ENCODE measurements at regions not wholly inside any gene's neighbourhood (a gene's known extent, or its start where the extent isn't known, plus 50 kb on each side); places are given as distances from the start of the nearest gene placed in this dataset.

- H3K27ac ChIP-seq, result no peak overlapping the region
- no peak for TF ChIP-seq CTCF (IDR thresholded peaks at IDR 0.05)
- no peak for DNase-seq (ENCODE audit: low spot score)
These were observed 185.0 kb upstream of the TMEFF2 start for GRCh38 chr2:192379736-192380135.

GRCh38 chr2:192377173-192377572 lies 182.4 kb upstream of the TMEFF2 start:
- Histone ChIP-seq H3K27ac (no peak overlapping the region), H3K4me3 (no peak overlapping the region)
- TF ChIP-seq CTCF (IDR thresholded peaks at IDR 0.05), result no peak
- no peak for DNase-seq (ENCODE audit: low spot score)

More at GRCh38 chr2:192379736-192380135, 185.0 kb upstream of the TMEFF2 start:
- H3K4me3 ChIP-seq, result no peak overlapping the region

GRCh38 chr2:192373754-192374153 lies 179.0 kb upstream of the TMEFF2 start:
- no peak for DNase-seq (ENCODE audit: low spot score)
- TF ChIP-seq CTCF (IDR thresholded peaks at IDR 0.05), result no peak
- Histone ChIP-seq H3K4me3 (no peak overlapping the region), H3K27ac (no peak overlapping the region)

GRCh38 chr2:192373221-192373620 lies 178.5 kb upstream of the TMEFF2 start:
- H3K4me3 ChIP-seq, result no peak overlapping the region
- H3K27ac ChIP-seq, result no peak overlapping the region
- TF ChIP-seq CTCF (IDR thresholded peaks at IDR 0.05), result no peak
- DNase-seq (ENCODE audit: low spot score), result no peak

GRCh38 chr2:192369969-192370368 lies 175.2 kb upstream of the TMEFF2 start:
- no peak for TF ChIP-seq CTCF (IDR thresholded peaks at IDR 0.05)
- no peak overlapping the region for H3K4me3 ChIP-seq
- no peak for DNase-seq (ENCODE audit: low spot score)
- no peak overlapping the region for H3K27ac ChIP-seq

- TF ChIP-seq CTCF (IDR thresholded peaks at IDR 0.05), result no peak
- H3K4me3 ChIP-seq, result no peak overlapping the region
These were observed 162.5 kb upstream of the TMEFF2 start for GRCh38 chr2:192357217-192357616.

GRCh38 chr2:192354512-192355244 lies 159.9 kb upstream of the TMEFF2 start:
- H3K4me3 ChIP-seq, result no peak overlapping the region
- DNase-seq (ENCODE audit: low spot score), result no peak
- H3K27ac ChIP-seq, result no peak overlapping the region
- TF ChIP-seq CTCF (IDR thresholded peaks at IDR 0.05), result no peak

More at GRCh38 chr2:192357217-192357616, 162.5 kb upstream of the TMEFF2 start:
- DNase-seq (ENCODE audit: low spot score), result no peak
- H3K27ac ChIP-seq, result no peak overlapping the region
